Brain microvascular endothelial cell (primary cell): ENCODE measurements at regions not wholly inside any gene's neighbourhood (a gene's known extent, or its start where the extent isn't known, plus 50 kb on each side); places are given as distances from the start of the nearest gene placed in this dataset.

Source experiments
- DNase-seq: peaks from one replicate; pipeline ENCODE4 v3.0.0-alpha.2; 2020
- H3K27ac ChIP-seq: fragments of 250-450 bp; sonication (Bioruptor Pico); 2 replicates; pipeline ENCODE4 v1.5.1; 2020; ENCODE audit warnings: mild to moderate bottlenecking, moderate library complexity
- H3K27me3 ChIP-seq: fragments of 250-450 bp; sonication (Bioruptor Pico); replicated peaks from 2 replicates; pipeline ENCODE4 v1.5.1; 2020; ENCODE audit warnings: mild to moderate bottlenecking
- H3K36me3 ChIP-seq: fragments of 250-450 bp; sonication (Bioruptor Pico); replicated peaks from 2 replicates; pipeline ENCODE4 v1.5.1; 2020; ENCODE audit warnings: mild to moderate bottlenecking
- H3K4me3 ChIP-seq: 2 replicates; pipeline ENCODE4 v1.5.1; 2011; ENCODE audit warnings: low read depth, mild to moderate bottlenecking, control low read depth, low read length, moderate library complexity
- in situ Hi-C: cut with HindIII; loops from 2 replicates; pipeline ENCODE4 v1.10.0; 2017; ENCODE audit warnings: low sequenced_read_pairs, low pct_ligation_motif_present
- TF ChIP-seq, protein P1 (sequence below): IDR thresholded peaks from 2 replicates; pipeline ENCODE4 v1.5.1; 2011; ENCODE audit warnings: low read depth, mild to moderate bottlenecking, moderate library complexity, low read length, control low read depth, inconsistent platforms; ENCODE audit errors: missing control alignments

DNA sequence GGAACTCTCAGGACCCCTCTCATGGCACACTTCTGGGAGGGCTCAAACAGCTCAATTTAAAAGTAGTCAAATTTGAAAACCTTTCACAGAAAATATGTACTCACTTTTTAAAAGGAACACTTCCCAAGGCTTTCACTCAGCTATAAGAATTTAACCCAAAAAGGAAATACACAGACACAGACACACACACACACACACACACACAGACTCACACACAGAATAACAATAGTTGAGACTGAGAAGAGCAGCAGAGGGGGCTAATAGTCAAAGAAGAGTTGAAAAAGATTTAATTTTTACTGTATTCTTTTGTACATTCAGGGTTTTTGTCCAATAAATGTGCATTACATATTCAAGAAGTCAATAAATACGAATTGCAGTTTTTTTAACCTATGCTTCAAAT, 211.4 kb downstream of the HACE1 start:
- TF ChIP-seq, protein P1, sequence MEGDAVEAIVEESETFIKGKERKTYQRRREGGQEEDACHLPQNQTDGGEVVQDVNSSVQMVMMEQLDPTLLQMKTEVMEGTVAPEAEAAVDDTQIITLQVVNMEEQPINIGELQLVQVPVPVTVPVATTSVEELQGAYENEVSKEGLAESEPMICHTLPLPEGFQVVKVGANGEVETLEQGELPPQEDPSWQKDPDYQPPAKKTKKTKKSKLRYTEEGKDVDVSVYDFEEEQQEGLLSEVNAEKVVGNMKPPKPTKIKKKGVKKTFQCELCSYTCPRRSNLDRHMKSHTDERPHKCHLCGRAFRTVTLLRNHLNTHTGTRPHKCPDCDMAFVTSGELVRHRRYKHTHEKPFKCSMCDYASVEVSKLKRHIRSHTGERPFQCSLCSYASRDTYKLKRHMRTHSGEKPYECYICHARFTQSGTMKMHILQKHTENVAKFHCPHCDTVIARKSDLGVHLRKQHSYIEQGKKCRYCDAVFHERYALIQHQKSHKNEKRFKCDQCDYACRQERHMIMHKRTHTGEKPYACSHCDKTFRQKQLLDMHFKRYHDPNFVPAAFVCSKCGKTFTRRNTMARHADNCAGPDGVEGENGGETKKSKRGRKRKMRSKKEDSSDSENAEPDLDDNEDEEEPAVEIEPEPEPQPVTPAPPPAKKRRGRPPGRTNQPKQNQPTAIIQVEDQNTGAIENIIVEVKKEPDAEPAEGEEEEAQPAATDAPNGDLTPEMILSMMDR, result no peak
- Histone ChIP-seq H3K27ac (no peak overlapping the region), H3K36me3 (no peaks in the 10 kb centered on the region), H3K27me3 (no peaks in the 10 kb centered on the region), H3K4me3 (no peak overlapping the region)
- no peak for DNase-seq
- in situ Hi-C loops, result no loop called here

GRCh38 chr6:104644848-104645247, 214.9 kb downstream of the HACE1 start:
- Histone ChIP-seq H3K27ac (no peak overlapping the region), H3K4me3 (no peak overlapping the region), H3K27me3 (no peaks in the 10 kb centered on the region), H3K36me3 (no peaks in the 10 kb centered on the region)
- TF ChIP-seq, protein P1, result no peak
- in situ Hi-C loops, result no loop called here
- no peak for DNase-seq

DNA sequence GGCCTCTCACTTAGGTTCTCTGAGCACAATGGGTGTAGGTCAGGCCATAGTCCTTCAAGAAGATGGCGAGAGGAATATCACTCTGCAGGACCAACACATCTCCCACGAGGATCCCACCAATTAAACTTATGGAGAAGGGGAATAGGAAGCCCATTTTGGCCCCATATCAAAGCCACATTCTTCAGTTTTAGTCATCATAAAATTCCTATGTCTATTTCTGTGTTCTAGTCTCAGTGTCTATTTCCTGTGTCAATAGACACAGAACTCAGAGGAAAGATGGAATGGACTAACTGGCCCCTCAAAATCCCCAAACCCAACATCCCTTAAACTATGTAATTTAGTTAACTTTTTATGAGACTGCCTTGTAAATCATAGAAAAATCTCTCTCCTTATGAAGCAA, 216.8 kb downstream of the HACE1 start:
- Histone ChIP-seq H3K36me3 (no peaks in the 10 kb centered on the region), H3K27ac (no peak overlapping the region)
- DNase-seq, result no peak

DNA sequence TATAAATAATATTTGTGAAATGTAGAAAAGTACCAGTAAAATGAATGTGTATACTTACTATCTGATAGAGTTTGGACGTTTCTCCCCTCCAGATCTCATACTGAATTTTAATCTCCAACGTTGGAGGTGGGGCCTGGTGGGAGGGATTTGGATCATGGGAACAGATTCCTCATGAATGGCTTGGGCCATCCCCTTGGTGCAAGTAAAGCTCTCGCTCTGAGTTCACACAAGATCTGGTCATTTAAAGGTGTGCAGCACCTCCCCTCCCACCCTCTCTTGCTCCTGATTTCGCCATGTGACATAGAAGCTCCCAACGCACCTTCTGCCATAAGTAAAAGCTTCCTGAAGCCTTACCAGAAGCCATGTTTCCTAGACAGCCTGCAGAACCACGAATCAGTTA, 219.0 kb downstream of the HACE1 start:
- Histone ChIP-seq H3K27me3 (no peaks in the 10 kb centered on the region), H3K27ac (no peak overlapping the region), H3K4me3 (no peak overlapping the region), H3K36me3 (no peaks in the 10 kb centered on the region)
- no peak for DNase-seq
- TF ChIP-seq, protein P1, result no peak
- in situ Hi-C loops, result no loop called here

More for the DNA sequence above, 216.8 kb downstream of the HACE1 start:
- Histone ChIP-seq H3K4me3 (no peak overlapping the region), H3K27me3 (no peaks in the 10 kb centered on the region)
- in situ Hi-C loops, result no loop called here
- TF ChIP-seq, protein P1, result no peak

DNA sequence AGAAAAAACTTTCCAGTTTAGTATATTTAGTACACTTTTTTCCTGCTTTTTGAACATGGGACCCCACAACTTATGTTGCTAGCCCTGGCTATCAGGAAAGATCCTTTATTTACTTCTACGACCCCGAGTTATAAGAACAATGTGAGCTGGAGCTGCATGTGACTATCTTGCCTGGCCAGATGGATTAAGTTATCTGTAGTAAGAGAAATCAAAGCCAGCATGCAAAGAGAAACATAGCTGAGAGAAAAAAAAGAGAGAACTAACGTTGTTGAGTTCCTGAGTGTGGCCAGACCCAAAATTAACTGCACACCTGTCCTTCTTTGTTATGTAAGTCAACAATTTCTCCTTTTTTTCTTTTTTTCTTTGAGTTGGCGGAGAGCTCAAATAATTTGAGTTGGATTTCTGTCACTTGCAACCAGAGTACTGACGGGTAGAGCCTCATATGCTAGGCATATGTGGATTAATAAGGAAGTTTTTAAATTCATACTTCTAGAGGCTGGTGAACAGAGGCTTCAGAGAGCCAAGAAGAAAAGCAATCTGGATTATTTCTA, 219.5 kb downstream of the HACE1 start:
- no peak for DNase-seq
- in situ Hi-C loops, result no loop called here

More for the DNA sequence above, 219.5 kb downstream of the HACE1 start:
- H3K27ac ChIP-seq, result no peak overlapping the region
- TF ChIP-seq, protein P1, result no peak
- H3K36me3 ChIP-seq, result no peaks in the 10 kb centered on the region
- no peaks in the 10 kb centered on the region for H3K27me3 ChIP-seq
- no peak overlapping the region for H3K4me3 ChIP-seq
